Sigmoid colon (tissue), 3 donors: ENCODE measurements at regions not wholly inside any gene's neighbourhood (a gene's known extent, or its start where the extent isn't known, plus 50 kb on each side); places are given as distances from the start of the nearest gene placed in this dataset.

ENCODE experiments used
- CTCF ChIP-seq, 4 experiments: fragments of 450-650 bp in 3 of 4; fragments of 200-600 bp in 1 of 4; IDR thresholded peaks; one replicate each; pipeline ENCODE4 v1.5.1; 2016 to 2019; ENCODE audit warnings: antibody characterized with exemption in 4 of 4, mild to moderate bottlenecking in 3 of 4, moderate library complexity in 2 of 4
- POLR2A ChIP-seq, 2 donors: fragments of 450-650 bp; IDR thresholded peaks; one replicate each; pipeline ENCODE4 v1.6.1; 2016; ENCODE audit warnings: antibody characterized with exemption in 2 of 2, mild to moderate bottlenecking in 2 of 2, moderate library complexity in 2 of 2

GRCh38 chr3:174681784-174682183 lies 177.3 kb upstream of the NAALADL2 start:
- TF ChIP-seq CTCF (IDR thresholded peaks at IDR 0.05) (no peak), POLR2A (IDR thresholded peaks at IDR 0.05) (no peak)
